Right lobe of liver (tissue), 4 donors: ENCODE measurements at regions not wholly inside any gene's neighbourhood (a gene's known extent, or its start where the extent isn't known, plus 50 kb on each side); places are given as distances from the start of the nearest gene placed in this dataset.

Experiments
- POLR2A ChIP-seq: fragments of 450-650 bp; IDR thresholded peaks from one replicate; pipeline ENCODE4 v1.6.1; 2017; ENCODE audit warnings: antibody characterized with exemption, mild to moderate bottlenecking
- TF ChIP-seq, protein P1 (sequence below), 4 donors: fragments of 200-600 bp in 3 of 4; fragments of 450-650 bp in 1 of 4; IDR thresholded peaks; one replicate each; pipeline versions ENCODE4 v1.5.1 to v1.8.0; 2016 to 2022; ENCODE audit warnings: antibody characterized with exemption in 4 of 4, mild to moderate bottlenecking in 2 of 4
- donor health status: DM: no; HTN: no; CAD: no.
- donor health status: DM: no; HTN: no; CAD: no.
- donor health status: DM: no; HTN: yes; CAD: no.

DNA sequence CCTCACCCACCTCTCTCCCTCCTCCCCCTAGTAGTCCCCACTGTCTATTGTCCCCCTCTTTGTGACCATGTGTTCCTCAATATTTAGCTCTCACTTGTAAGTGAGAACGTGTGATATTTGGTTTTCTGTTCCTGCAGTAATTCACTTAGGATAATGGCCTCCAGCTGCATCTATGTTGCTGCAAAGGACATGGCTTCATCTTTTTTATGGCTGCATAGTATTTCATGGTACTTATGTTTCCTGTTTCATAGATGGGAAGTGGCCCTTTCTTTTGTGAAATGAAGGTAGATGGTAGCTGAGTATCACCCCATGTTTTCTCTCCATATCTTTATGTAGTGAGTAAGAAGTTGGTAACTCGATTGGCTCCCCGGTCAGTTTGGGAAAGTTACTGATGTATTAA, 66.6 kb upstream of the CREB3L1 start:
- TF ChIP-seq, protein P1, sequence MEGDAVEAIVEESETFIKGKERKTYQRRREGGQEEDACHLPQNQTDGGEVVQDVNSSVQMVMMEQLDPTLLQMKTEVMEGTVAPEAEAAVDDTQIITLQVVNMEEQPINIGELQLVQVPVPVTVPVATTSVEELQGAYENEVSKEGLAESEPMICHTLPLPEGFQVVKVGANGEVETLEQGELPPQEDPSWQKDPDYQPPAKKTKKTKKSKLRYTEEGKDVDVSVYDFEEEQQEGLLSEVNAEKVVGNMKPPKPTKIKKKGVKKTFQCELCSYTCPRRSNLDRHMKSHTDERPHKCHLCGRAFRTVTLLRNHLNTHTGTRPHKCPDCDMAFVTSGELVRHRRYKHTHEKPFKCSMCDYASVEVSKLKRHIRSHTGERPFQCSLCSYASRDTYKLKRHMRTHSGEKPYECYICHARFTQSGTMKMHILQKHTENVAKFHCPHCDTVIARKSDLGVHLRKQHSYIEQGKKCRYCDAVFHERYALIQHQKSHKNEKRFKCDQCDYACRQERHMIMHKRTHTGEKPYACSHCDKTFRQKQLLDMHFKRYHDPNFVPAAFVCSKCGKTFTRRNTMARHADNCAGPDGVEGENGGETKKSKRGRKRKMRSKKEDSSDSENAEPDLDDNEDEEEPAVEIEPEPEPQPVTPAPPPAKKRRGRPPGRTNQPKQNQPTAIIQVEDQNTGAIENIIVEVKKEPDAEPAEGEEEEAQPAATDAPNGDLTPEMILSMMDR (IDR thresholded peaks at IDR 0.05) = no peak
- no peak for TF ChIP-seq POLR2A
